HEK293T (cell line): ENCODE measurements at regions not wholly inside any gene's neighbourhood (a gene's known extent, or its start where the extent isn't known, plus 50 kb on each side); places are given as distances from the start of the nearest gene placed in this dataset.

Experiments used
- CTBP1 ChIP-seq: fragments of 450-650 bp; IDR thresholded peaks from 2 replicates; pipeline ENCODE4 v1.6.1; 2016; ENCODE audit warnings: borderline replicate concordance
- FOXK2 ChIP-seq: fragments of 450-650 bp; IDR thresholded peaks from 2 replicates; pipeline ENCODE4 v1.6.1; 2016; ENCODE audit warnings: mild to moderate bottlenecking
- NFRKB ChIP-seq: fragments of 450-650 bp; IDR thresholded peaks from 2 replicates; pipeline ENCODE4 v1.6.1; 2016; ENCODE audit warnings: mild to moderate bottlenecking, moderate library complexity
- ZNF384 ChIP-seq: fragments of 450-650 bp; IDR thresholded peaks from 2 replicates; pipeline ENCODE4 v1.6.1; 2016

GRCh38 chr5:87686975-87687374 lies 274.2 kb upstream of the CCNH start:
- no peak for TF ChIP-seq NFRKB
- no peak for TF ChIP-seq ZNF384
- no peak for TF ChIP-seq CTBP1
- no peak for TF ChIP-seq FOXK2
